ENCODE measurements at regions not wholly inside any gene's neighbourhood (a gene's known extent, or its start where the extent isn't known, plus 50 kb on each side); places are given as distances from the start of the nearest gene placed in this dataset.
A peak's percentile ranks its signal among the peaks of the same experiment; 100 is the strongest.

DNA sequence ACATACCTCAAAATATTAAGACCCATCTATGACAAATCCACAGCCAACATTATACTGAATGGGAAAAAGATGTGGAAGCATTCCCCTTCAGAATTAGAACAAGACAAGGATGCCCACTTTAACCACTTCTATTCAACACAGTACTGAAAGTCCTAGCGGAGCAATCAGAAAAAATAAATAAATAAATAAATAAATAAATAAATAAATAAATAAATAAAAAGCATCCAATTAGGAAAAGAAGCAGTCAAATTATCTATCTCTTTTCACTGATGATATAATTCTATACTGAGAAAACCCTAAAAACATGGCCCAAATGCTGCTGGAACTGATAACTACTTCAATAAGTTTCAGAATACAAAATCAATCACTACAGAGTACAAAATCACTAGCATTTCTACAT, 67.5 kb downstream of the PRR32 start:
- no peak for DNase-seq

DNA sequence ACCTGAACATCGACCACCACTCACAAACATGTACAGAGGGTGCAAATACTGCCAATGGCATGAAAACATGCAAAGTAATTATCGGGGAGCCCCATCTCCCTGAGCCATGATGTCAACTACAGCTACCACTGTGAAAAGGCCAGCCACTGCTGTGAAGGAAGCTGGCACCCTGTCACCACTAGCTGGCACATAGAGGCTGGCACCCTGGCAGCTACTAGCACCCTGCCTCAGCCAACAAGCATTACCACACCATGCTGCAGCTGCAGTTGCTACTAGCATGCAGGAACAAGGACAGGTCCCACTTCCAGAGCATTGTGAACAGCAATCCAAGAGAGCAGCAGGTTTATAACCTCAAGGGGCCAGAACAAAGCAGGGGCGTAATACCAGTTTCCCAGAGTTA, 81.4 kb downstream of the PRR32 start:
- no peak for DNase-seq

- no peak for DNase-seq
Measured at GRCh38 chrX:126929071-126929470, 109.5 kb downstream of the PRR32 start.

DNA sequence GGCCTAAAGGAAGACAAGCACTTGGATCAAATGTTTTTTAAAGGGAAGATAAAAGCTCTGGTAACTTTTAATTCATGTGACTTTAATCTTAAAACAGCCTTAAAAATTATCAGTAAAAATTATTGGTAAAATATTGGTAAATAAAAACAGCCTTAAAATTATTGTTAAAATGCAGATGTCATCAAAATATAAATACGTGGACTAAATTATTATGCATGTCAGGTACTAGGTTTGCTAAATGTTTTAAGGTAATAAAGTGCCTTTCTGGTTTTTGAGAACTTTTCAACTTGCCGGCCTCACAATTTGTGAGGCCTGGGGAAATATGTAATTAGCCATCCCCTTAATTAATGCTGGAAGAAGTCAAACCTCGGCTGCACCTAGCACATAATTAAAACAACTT, 147.7 kb downstream of the PRR32 start:
- DNase-seq = no peak

- no peak for DNase-seq
Measured at GRCh38 chrX:126982158-126982557, 162.6 kb downstream of the PRR32 start.

GRCh38 chrX:126985027-126985426, 165.5 kb downstream of the PRR32 start:
- no peak for DNase-seq

GRCh38 chrX:126985981-126986380, 166.5 kb downstream of the PRR32 start:
- DNase-seq = no peak

- peak; percentile 60 for DNase-seq
Measured at GRCh38 chrX:126994032-126994600, 174.6 kb downstream of the PRR32 start.

- no peak for DNase-seq
Measured at GRCh38 chrX:127011629-127012028, 192.1 kb downstream of the PRR32 start.

- no peak for DNase-seq
Measured at GRCh38 chrX:127025013-127025412, 205.5 kb downstream of the PRR32 start.

GRCh38 chrX:127030016-127030748, 210.7 kb downstream of the PRR32 start:
- DNase-seq = no peak

- DNase-seq = no peak
Measured at GRCh38 chrX:127037159-127037558, 217.6 kb downstream of the PRR32 start.

DNA sequence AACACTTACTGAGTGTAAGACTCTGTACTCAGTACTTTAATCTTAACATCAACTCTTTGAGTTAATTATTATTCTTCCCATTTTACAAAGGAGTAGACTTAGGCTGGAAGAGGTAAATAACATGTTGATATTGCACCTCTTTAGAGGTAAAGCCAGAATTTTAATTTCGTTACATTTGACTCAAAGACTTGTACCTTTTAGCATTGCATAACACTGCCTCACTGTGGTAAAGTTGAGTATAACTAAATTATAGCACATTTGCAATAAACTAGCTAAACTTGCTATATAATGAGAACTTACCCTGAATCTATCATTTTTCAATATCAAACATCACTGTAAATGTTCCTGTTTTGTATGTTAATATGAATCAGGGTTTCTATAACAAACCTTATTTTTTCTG, 218.5 kb downstream of the PRR32 start:
- DNase-seq = peak; percentile 51

- no peak for DNase-seq
Measured at GRCh38 chrX:127057891-127058619, 238.5 kb downstream of the PRR32 start.

- no peak for DNase-seq
Measured at GRCh38 chrX:127085939-127086338, 266.4 kb downstream of the PRR32 start.

- no peak for DNase-seq
Measured at GRCh38 chrX:127112726-127113125, 293.2 kb downstream of the PRR32 start.

- DNase-seq = no peak
Measured at GRCh38 chrX:127124871-127125270, 305.3 kb downstream of the PRR32 start.

GRCh38 chrX:127128282-127128681, 308.8 kb downstream of the PRR32 start:
- no peak for DNase-seq

DNA sequence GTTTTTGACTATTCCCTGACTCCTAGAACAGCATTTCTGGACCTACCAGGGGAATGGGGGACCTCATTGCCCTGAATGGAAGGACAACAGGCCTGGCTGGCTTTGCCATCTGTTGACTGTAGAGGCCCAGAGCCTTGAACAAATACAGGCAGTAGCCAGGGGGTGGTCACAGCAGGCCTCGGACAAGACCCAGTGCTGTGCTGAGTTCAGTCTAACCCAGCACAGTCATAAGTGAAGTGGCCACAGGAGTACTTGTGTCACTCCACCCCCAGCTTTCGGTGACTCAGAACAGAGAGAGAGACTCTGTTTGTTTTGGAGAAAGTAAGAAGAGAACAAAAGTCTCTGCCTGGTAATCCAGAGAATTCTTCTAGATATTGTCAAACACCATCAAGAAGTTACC, 310.0 kb downstream of the PRR32 start:
- no peak for DNase-seq

DNA sequence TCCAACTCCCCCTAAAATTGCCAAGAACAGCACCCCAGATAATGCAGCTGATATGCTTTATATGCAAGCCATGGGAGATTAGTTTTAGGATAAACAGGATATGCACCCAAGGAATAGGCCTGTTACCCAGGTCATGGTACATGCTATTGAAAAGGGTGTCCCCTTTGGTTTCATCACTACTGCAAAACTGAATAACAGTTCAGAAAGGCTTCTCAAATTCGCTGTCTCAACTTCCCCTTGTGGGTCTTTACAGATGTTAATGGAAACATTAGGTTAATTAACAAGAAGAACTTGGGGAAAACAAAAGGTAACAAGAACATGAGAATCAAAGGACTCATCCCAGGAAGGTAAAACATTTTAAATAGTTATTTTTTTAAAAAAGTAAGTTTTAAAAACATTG, 318.7 kb downstream of the PRR32 start:
- DNase-seq = no peak

- DNase-seq = no peak
Measured at GRCh38 chrX:127177966-127178365, 358.4 kb downstream of the PRR32 start.

DNA sequence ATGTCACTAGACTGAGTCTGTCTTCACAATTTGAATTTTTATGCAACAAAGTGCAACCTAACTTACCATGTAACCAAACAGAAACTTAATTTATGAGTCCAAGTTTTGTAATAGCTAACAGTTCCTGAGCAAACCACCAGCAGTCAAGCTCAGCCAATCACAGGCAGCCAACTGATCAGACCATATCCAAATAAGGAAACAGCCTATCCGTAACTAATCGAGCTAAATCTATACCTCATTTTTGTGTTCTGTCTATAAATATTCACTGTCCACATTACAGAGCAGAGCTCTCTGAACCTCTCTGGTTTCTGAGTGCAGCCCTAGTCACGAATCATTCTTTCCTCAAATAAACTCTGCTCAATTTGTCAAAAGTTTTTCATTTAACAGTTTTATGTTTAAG, 367.6 kb downstream of the PRR32 start:
- DNase-seq = no peak

- DNase-seq = no peak
Measured at GRCh38 chrX:127190381-127190780, 370.9 kb downstream of the PRR32 start.

GRCh38 chrX:127207326-127207725, 387.8 kb downstream of the PRR32 start:
- no peak for DNase-seq
